DMS153 treated with DMSO at 0.1 percent for 48 hours (cell line): ENCODE measurements at regions not wholly inside any gene's neighbourhood (a gene's known extent, or its start where the extent isn't known, plus 50 kb on each side); places are given as distances from the start of the nearest gene placed in this dataset.

Experiments used
- DNase-seq: peaks from one replicate; lab custom pipeline; 2025; ENCODE audit not compliant: unreplicated experiment; lab: John Stamatoyannopoulos, UW

- DNase-seq = no peak
Observed at GRCh38 chr7:96415293-96415940, 93.5 kb upstream of the SLC25A13 start.

- peak; percentile 29 for DNase-seq
Observed at GRCh38 chr7:96414931-96415292, 93.0 kb upstream of the SLC25A13 start.

- DNase-seq = no peak
Observed at GRCh38 chr7:96410126-96410839, 88.4 kb upstream of the SLC25A13 start.

GRCh38 chr7:96408881-96409280 lies 87.0 kb upstream of the SLC25A13 start:
- DNase-seq = no peak

GRCh38 chr7:96407427-96407826 lies 85.5 kb upstream of the SLC25A13 start:
- no peak for DNase-seq

- DNase-seq = no peak
Observed at GRCh38 chr7:96402913-96403312, 81.0 kb upstream of the SLC25A13 start.

- DNase-seq = no peak
Observed at GRCh38 chr7:96401200-96401599, 79.3 kb upstream of the SLC25A13 start.

GRCh38 chr7:96400518-96400917 lies 78.6 kb upstream of the SLC25A13 start:
- no peak for DNase-seq

- DNase-seq = no peak
Observed at GRCh38 chr7:96400001-96400400, 78.1 kb upstream of the SLC25A13 start.

- DNase-seq = no peak
Observed at GRCh38 chr7:96397936-96398598, 76.2 kb upstream of the SLC25A13 start.

- DNase-seq = no peak
Observed at GRCh38 chr7:96388620-96389383, 66.9 kb upstream of the SLC25A13 start.

GRCh38 chr7:96388166-96388565 lies 66.3 kb upstream of the SLC25A13 start:
- DNase-seq = no peak

- DNase-seq = no peak
Observed at GRCh38 chr7:96380111-96380512, 58.2 kb upstream of the SLC25A13 start.

GRCh38 chr7:96377399-96377798 lies 55.5 kb upstream of the SLC25A13 start:
- DNase-seq = no peak
